ENCODE measurements at regions not wholly inside any gene's neighbourhood (a gene's known extent, or its start where the extent isn't known, plus 50 kb on each side); places are given as distances from the start of the nearest gene placed in this dataset.

- peaks cover 0 to 10% (median 0%) of the 10 kb centered on the region in 11 donors for H3K9me3 Mint-ChIP-seq
- no peaks in the 10 kb centered on the region for H3K4me1 Mint-ChIP-seq
Measured at GRCh38 chr2:219878516-219878915, 251.1 kb downstream of the SLC4A3 start.

GRCh38 chr2:219881851-219882250 lies 254.4 kb downstream of the SLC4A3 start:
- Mint-ChIP-seq H3K36me3 (no peaks in the 10 kb centered on the region), H3K27ac (no peak overlapping the region), H3K4me1 (no peaks in the 10 kb centered on the region), H3K27me3 (peaks cover 2 to 28% (median 18%) of the 10 kb centered on the region in 5 donors), H3K4me3 (no peak overlapping the region), H3K9me3 (peaks cover 0 to 10% (median 0%) of the 10 kb centered on the region in 11 donors)
- Histone ChIP-seq H3K27me3 (ENCODE audit: control insufficient read depth in 2 of 2, insufficient read depth in 2 of 2, low read length in 2 of 2) (no peaks in the 10 kb centered on the region), H3K27ac (ENCODE audit: low read depth, low read length) (no peak overlapping the region), H3K4me3 (ENCODE audit: low read length) (no peak overlapping the region), H3K36me3 (ENCODE audit: control insufficient read depth in 2 of 3, insufficient read depth in 3 of 3, low read length in 3 of 3) (no peaks in the 10 kb centered on the region), H3K4me1 (ENCODE audit: control insufficient read depth in 2 of 2, insufficient read depth in 2 of 2, low read length in 2 of 2) (no peaks in the 10 kb centered on the region), H3K9me3 (ENCODE audit: control insufficient read depth in 2 of 3, low read length in 3 of 3) (no peaks in the 10 kb centered on the region)
- ChIA-PET CTCF (no interaction called here), POLR2A (no interaction called here)
- no peak for DNase-seq
- intact Hi-C loops (cut with micrococcal nuclease), result no loop called here
- ATAC-seq, result no peak

More at GRCh38 chr2:219878516-219878915, 251.1 kb downstream of the SLC4A3 start:
- Histone ChIP-seq H3K27me3 (ENCODE audit: control insufficient read depth in 2 of 2, insufficient read depth in 2 of 2, low read length in 2 of 2) (no peaks in the 10 kb centered on the region), H3K27ac (ENCODE audit: low read depth, low read length) (no peak overlapping the region), H3K4me1 (ENCODE audit: control insufficient read depth in 2 of 2, insufficient read depth in 2 of 2, low read length in 2 of 2) (no peaks in the 10 kb centered on the region), H3K36me3 (ENCODE audit: control insufficient read depth in 2 of 3, insufficient read depth in 3 of 3, low read length in 3 of 3) (no peaks in the 10 kb centered on the region), H3K4me3 (ENCODE audit: low read length) (no peak overlapping the region), H3K9me3 (ENCODE audit: control insufficient read depth in 2 of 3, low read length in 3 of 3) (no peaks in the 10 kb centered on the region)
- POLR2A ChIA-PET, result no interaction called here
- DNase-seq, result no peak
- CTCF ChIA-PET, result no interaction called here
- intact Hi-C loops (cut with micrococcal nuclease), result no loop called here
- Mint-ChIP-seq H3K4me3 (no peak overlapping the region), H3K27ac (no peak overlapping the region), H3K36me3 (no peaks in the 10 kb centered on the region), H3K27me3 (peaks cover 0 to 10% (median 2%) of the 10 kb centered on the region in 5 donors)
- ATAC-seq, result no peak

- H3K27ac ChIP-seq (ENCODE audit: low read depth, low read length), result no peak overlapping the region
- no peak for ATAC-seq
- Mint-ChIP-seq H3K36me3 (no peaks in the 10 kb centered on the region), H3K27me3 (peaks cover 0 to 32% (median 23%) of the 10 kb centered on the region in 5 donors), H3K4me3 (no peak overlapping the region), H3K27ac (no peak overlapping the region), H3K4me1 (no peaks in the 10 kb centered on the region), H3K9me3 (peaks cover 0 to 5% (median 0%) of the 10 kb centered on the region in 11 donors)
- intact Hi-C loops (cut with micrococcal nuclease), result no loop called here
- no peaks in the 10 kb centered on the region for H3K9me3 ChIP-seq (ENCODE audit: control insufficient read depth in 2 of 3, low read length in 3 of 3)
- no peaks in the 10 kb centered on the region for H3K4me1 ChIP-seq (ENCODE audit: control insufficient read depth in 2 of 2, insufficient read depth in 2 of 2, low read length in 2 of 2)
- ChIA-PET POLR2A (no interaction called here), CTCF (no interaction called here)
- H3K36me3 ChIP-seq (ENCODE audit: control insufficient read depth in 2 of 3, insufficient read depth in 3 of 3, low read length in 3 of 3), result no peaks in the 10 kb centered on the region
- DNase-seq, result no peak
- H3K4me3 ChIP-seq (ENCODE audit: low read length), result no peak overlapping the region
- H3K27me3 ChIP-seq (ENCODE audit: control insufficient read depth in 2 of 2, insufficient read depth in 2 of 2, low read length in 2 of 2), result no peaks in the 10 kb centered on the region
Measured at GRCh38 chr2:219886615-219887014, 259.2 kb downstream of the SLC4A3 start.

- POLR2A ChIA-PET, result no interaction called here
- Mint-ChIP-seq H3K4me1 (no peaks in the 10 kb centered on the region), H3K27ac (no peak overlapping the region), H3K36me3 (no peaks in the 10 kb centered on the region), H3K4me3 (no peak overlapping the region), H3K9me3 (peaks cover 0 to 5% (median 0%) of the 10 kb centered on the region in 11 donors), H3K27me3 (peaks cover 0 to 34% (median 26%) of the 10 kb centered on the region in 5 donors)
- CTCF ChIA-PET, result no interaction called here
- DNase-seq (no peak), ATAC-seq (no peak)
- Histone ChIP-seq H3K36me3 (ENCODE audit: control insufficient read depth in 2 of 3, insufficient read depth in 3 of 3, low read length in 3 of 3) (no peaks in the 10 kb centered on the region), H3K9me3 (ENCODE audit: control insufficient read depth in 2 of 3, low read length in 3 of 3) (no peaks in the 10 kb centered on the region), H3K4me1 (ENCODE audit: control insufficient read depth in 2 of 2, insufficient read depth in 2 of 2, low read length in 2 of 2) (no peaks in the 10 kb centered on the region), H3K27ac (ENCODE audit: low read depth, low read length) (no peak overlapping the region), H3K27me3 (ENCODE audit: control insufficient read depth in 2 of 2, insufficient read depth in 2 of 2, low read length in 2 of 2) (no peaks in the 10 kb centered on the region), H3K4me3 (ENCODE audit: low read length) (no peak overlapping the region)
- intact Hi-C loops (cut with micrococcal nuclease), result no loop called here
Measured at GRCh38 chr2:219887870-219888269, 260.4 kb downstream of the SLC4A3 start.

GRCh38 chr2:219893541-219893940 lies 266.1 kb downstream of the SLC4A3 start:
- H3K27ac Mint-ChIP-seq, result no peak overlapping the region
- DNase-seq (no peak), ATAC-seq (no peak)
- peaks cover 0 to 13% (median 2%) of the 10 kb centered on the region in 11 donors for H3K9me3 Mint-ChIP-seq
- POLR2A ChIA-PET, result no interaction called here
- no peaks in the 10 kb centered on the region for H3K4me1 ChIP-seq (ENCODE audit: control insufficient read depth in 2 of 2, insufficient read depth in 2 of 2, low read length in 2 of 2)
- no peaks in the 10 kb centered on the region for H3K36me3 ChIP-seq (ENCODE audit: control insufficient read depth in 2 of 3, insufficient read depth in 3 of 3, low read length in 3 of 3)
- CTCF ChIA-PET, result no interaction called here
- no peaks in the 10 kb centered on the region for H3K27me3 ChIP-seq (ENCODE audit: control insufficient read depth in 2 of 2, insufficient read depth in 2 of 2, low read length in 2 of 2)
- H3K4me1 Mint-ChIP-seq, result no peaks in the 10 kb centered on the region
- no peak overlapping the region for H3K4me3 ChIP-seq (ENCODE audit: low read length)
- no peak overlapping the region for H3K27ac ChIP-seq (ENCODE audit: low read depth, low read length)
- no peaks in the 10 kb centered on the region for H3K36me3 Mint-ChIP-seq
- no peaks in the 10 kb centered on the region for H3K9me3 ChIP-seq (ENCODE audit: control insufficient read depth in 2 of 3, low read length in 3 of 3)
- no peak overlapping the region for H3K4me3 Mint-ChIP-seq
- peaks cover 0 to 19% (median 14%) of the 10 kb centered on the region in 5 donors for H3K27me3 Mint-ChIP-seq
- intact Hi-C loops (cut with micrococcal nuclease), result no loop called here

GRCh38 chr2:219897456-219897855 lies 270.0 kb downstream of the SLC4A3 start:
- no peaks in the 10 kb centered on the region for H3K4me1 ChIP-seq (ENCODE audit: control insufficient read depth in 2 of 2, insufficient read depth in 2 of 2, low read length in 2 of 2)
- Mint-ChIP-seq H3K36me3 (no peaks in the 10 kb centered on the region), H3K27ac (no peak overlapping the region), H3K4me3 (no peak overlapping the region), H3K27me3 (peaks cover 0 to 14% (median 12%) of the 10 kb centered on the region in 5 donors), H3K9me3 (peaks cover 0 to 15% (median 2%) of the 10 kb centered on the region in 11 donors), H3K4me1 (no peaks in the 10 kb centered on the region)
- intact Hi-C loops (cut with micrococcal nuclease), result no loop called here
- H3K27me3 ChIP-seq (ENCODE audit: control insufficient read depth in 2 of 2, insufficient read depth in 2 of 2, low read length in 2 of 2), result no peaks in the 10 kb centered on the region
- POLR2A ChIA-PET, result no interaction called here
- ATAC-seq (no peak), DNase-seq (no peak)
- H3K36me3 ChIP-seq (ENCODE audit: control insufficient read depth in 2 of 3, insufficient read depth in 3 of 3, low read length in 3 of 3), result no peaks in the 10 kb centered on the region
- no peaks in the 10 kb centered on the region for H3K9me3 ChIP-seq (ENCODE audit: control insufficient read depth in 2 of 3, low read length in 3 of 3)
- CTCF ChIA-PET, result no interaction called here
- no peak overlapping the region for H3K27ac ChIP-seq (ENCODE audit: low read depth, low read length)
- no peak overlapping the region for H3K4me3 ChIP-seq (ENCODE audit: low read length)

GRCh38 chr2:219901155-219901554 lies 273.7 kb downstream of the SLC4A3 start:
- Histone ChIP-seq H3K36me3 (ENCODE audit: control insufficient read depth in 2 of 3, insufficient read depth in 3 of 3, low read length in 3 of 3) (no peaks in the 10 kb centered on the region), H3K27me3 (ENCODE audit: control insufficient read depth in 2 of 2, insufficient read depth in 2 of 2, low read length in 2 of 2) (no peaks in the 10 kb centered on the region), H3K4me3 (ENCODE audit: low read length) (no peak overlapping the region), H3K9me3 (ENCODE audit: control insufficient read depth in 2 of 3, low read length in 3 of 3) (no peaks in the 10 kb centered on the region), H3K27ac (ENCODE audit: low read depth, low read length) (no peak overlapping the region), H3K4me1 (ENCODE audit: control insufficient read depth in 2 of 2, insufficient read depth in 2 of 2, low read length in 2 of 2) (no peaks in the 10 kb centered on the region)
- Mint-ChIP-seq H3K4me3 (no peak overlapping the region), H3K27ac (no peak overlapping the region), H3K4me1 (no peaks in the 10 kb centered on the region), H3K9me3 (peaks cover 0 to 11% (median 1%) of the 10 kb centered on the region in 11 donors), H3K27me3 (peaks cover 0 to 25% (median 14%) of the 10 kb centered on the region in 5 donors), H3K36me3 (no peaks in the 10 kb centered on the region)
- ChIA-PET CTCF (no interaction called here), POLR2A (no interaction called here)
- intact Hi-C loops (cut with micrococcal nuclease), result no loop called here
- ATAC-seq (no peak), DNase-seq (no peak)
